OCI-LY1 (cell line): ENCODE measurements at regions not wholly inside any gene's neighbourhood (a gene's known extent, or its start where the extent isn't known, plus 50 kb on each side); places are given as distances from the start of the nearest gene placed in this dataset.

Source experiments
- EZH2 ChIP-seq: fragments of 200-600 bp; sonication (generic), shearing (Covaris generic); IDR thresholded peaks from 2 replicates; pipeline ENCODE4 v1.8.0; 2017; ENCODE audit warnings: borderline replicate concordance, mixed run types, mild to moderate bottlenecking, antibody characterized with exemption, low read length, moderate library complexity, mixed read lengths
- TF ChIP-seq, protein P1 (sequence below): fragments of 200-600 bp; sonication (generic), shearing (Covaris generic); IDR thresholded peaks from 2 replicates; pipeline ENCODE4 v1.5.1; 2017; ENCODE audit warnings: mild to moderate bottlenecking, antibody characterized with exemption, low read length, moderate library complexity, mixed read lengths

GRCh38 chr13:67803118-67803517 lies 573.0 kb upstream of the PCDH9 start:
- TF ChIP-seq, protein P1, sequence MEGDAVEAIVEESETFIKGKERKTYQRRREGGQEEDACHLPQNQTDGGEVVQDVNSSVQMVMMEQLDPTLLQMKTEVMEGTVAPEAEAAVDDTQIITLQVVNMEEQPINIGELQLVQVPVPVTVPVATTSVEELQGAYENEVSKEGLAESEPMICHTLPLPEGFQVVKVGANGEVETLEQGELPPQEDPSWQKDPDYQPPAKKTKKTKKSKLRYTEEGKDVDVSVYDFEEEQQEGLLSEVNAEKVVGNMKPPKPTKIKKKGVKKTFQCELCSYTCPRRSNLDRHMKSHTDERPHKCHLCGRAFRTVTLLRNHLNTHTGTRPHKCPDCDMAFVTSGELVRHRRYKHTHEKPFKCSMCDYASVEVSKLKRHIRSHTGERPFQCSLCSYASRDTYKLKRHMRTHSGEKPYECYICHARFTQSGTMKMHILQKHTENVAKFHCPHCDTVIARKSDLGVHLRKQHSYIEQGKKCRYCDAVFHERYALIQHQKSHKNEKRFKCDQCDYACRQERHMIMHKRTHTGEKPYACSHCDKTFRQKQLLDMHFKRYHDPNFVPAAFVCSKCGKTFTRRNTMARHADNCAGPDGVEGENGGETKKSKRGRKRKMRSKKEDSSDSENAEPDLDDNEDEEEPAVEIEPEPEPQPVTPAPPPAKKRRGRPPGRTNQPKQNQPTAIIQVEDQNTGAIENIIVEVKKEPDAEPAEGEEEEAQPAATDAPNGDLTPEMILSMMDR: no peak
- no peak for TF ChIP-seq EZH2
